CD1c-positive myeloid dendritic cell (primary cell): ENCODE measurements at regions not wholly inside any gene's neighbourhood (a gene's known extent, or its start where the extent isn't known, plus 50 kb on each side); places are given as distances from the start of the nearest gene placed in this dataset.

ENCODE experiments used
- DNase-seq: peaks from one replicate; pipeline ENCODE4 v3.0.0-alpha.2; 2016; ENCODE audit errors: extremely low spot score

GRCh38 chr13:110773480-110773879, 60.0 kb downstream of the ING1 start:
- no peak for DNase-seq

DNA sequence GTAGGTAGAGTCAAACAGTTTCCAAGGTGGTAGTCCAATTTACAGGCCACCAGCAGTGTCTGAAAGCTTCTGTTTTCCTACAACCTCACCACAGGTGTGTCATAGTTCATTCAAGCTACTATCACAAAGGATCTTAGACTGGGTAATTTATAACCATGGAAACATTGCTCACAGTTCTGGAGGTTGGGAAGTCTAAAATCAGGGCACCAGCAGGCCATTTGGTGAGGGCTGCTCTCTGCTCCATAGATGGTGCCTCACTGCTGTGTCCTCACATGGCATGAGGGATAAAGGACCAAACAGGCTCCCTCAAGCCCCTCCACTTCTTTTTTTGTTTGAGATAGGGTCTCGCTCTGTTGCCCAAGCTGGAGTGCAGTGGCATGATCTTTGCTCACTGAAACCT, 60.6 kb downstream of the ING1 start:
- DNase-seq, result no peak

- DNase-seq, result no peak
Measured at GRCh38 chr13:110774490-110774889, 61.0 kb downstream of the ING1 start.

DNA sequence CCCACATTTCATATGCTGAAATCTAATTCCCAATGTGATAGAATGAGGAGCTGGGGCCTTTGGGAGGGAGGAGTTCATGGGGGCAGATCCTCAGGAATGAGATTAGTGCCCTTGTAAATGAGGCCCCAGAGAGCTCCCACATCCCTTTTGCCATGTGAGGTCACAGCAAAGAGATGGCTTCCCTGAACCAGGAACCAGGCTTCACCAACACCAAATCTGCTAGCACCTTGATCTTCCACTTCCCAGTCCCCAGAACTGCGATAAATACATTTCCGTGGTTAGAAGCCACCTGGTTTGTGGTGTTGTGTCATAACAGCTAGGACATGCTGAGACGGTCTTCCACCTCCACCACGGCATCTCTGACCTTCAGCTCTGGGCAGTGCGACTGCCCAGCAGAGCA, 62.1 kb downstream of the ING1 start:
- DNase-seq, result no peak

- no peak for DNase-seq
Measured at GRCh38 chr13:110777251-110777820, 63.8 kb downstream of the ING1 start.

DNA sequence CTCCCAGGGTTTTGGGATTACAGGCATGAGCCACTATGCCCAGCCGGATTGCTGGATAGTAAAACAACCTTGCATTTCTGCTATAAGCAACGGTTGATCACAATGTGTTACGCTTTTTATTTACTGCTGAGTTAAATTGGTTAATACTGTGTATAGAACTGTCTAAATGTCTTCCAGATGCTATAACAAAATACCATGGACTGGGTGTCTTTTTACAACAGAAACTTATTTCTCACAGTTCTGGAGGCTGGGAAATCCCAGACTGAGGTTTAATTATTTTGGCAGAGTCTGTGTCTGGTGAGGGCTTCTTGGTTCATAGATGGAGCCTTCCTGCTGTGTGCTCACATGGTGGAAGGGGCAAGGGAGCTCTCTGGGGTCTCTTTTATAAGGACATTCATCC, 65.5 kb downstream of the ING1 start:
- DNase-seq, result no peak

DNA sequence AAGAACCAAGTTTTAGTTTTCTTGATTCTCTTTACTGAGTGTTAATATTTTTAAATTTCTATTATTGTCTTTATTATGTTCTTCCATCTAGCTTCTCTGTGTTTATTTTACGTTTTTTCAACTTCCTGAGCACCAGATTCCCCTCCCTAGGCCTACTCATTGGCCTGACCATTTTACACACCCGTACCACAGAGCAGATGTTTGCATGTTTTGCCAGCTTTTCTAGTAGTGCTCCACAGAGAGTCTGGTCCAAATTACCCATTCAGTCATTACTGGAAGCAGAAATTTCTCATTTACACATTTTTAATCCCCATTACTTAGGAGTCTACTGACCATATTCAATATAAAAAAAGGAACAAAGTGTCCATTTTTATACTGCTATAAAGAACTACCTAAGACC, 66.9 kb downstream of the ING1 start:
- no peak for DNase-seq

DNA sequence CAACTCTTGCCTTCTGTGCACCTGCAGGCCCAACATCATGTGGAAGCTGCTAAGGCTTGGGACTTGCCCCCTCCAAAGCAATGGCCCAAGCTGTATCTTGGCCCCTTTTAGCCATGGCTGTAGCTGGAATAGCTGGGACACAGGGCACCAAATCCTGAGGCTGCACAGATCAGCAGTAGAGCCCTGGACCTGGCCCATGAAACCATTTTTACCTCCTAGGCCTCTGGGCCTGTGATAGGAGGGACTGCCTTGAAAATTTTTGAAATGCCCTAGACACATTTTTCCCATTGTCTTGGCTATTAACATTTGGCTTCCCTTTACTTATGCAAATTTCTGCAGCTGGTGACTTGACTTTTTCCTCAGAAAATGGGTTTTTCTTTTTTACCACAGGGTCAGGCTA, 68.7 kb downstream of the ING1 start:
- no peak for DNase-seq

DNA sequence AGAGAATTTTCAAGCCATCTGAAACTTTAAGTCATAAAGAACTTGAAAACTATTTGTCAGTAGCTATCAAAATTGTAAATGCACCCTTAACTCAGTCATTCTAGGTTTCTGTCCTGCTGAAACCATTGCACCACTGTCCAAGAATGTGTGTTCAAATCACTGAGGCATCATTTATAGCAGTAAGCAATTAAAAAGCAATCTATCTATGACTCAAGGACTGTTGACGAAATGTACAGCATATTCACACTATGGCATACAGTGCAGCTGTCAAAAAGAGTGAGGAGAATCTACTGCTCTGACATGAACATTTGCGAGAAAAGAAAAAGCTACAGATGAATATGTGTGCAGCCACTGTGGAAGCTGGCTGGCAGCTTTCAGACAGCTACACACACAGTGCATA, 71.2 kb downstream of the ING1 start:
- no peak for DNase-seq

DNA sequence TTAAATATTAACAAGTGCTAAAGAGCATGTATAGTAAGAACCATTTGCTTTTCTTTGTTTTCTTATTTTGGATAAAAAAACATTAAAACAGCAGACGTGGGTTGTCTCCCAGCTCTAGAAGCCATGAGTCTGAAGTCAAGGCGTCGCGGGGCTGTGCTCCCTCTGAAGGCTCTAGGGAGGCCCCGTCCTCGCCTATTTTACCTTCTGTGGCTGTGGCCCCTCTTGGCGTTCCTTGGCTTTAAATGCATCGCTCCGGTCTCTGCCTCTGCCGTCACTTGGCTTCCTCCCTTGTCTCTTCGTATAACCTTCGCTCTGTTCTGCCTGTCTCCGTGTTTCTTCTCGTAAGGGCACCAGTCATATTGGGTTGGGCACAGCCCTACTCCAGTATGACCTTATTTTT, 75.3 kb downstream of the ING1 start:
- no peak for DNase-seq

DNA sequence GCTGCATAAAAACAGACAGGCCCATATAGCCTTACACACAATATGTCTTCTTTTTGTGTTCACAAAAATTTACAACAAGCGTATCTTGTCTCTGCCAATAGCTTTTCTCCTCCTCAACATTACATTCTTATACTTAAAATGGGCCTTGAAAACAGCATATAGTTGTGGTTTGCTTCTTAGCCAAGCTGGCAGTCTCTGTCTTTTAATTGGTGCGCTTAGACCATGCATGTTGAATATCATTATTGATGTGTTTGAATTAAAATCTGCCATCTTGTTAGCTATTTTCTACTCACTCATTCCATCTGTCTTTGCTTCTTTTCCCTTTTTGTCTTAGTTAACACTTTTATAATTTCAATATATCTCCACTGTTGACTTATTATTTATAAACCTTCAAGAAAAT, 76.4 kb downstream of the ING1 start:
- no peak for DNase-seq

- DNase-seq, result no peak
Measured at GRCh38 chr13:110790371-110790770, 76.9 kb downstream of the ING1 start.

DNA sequence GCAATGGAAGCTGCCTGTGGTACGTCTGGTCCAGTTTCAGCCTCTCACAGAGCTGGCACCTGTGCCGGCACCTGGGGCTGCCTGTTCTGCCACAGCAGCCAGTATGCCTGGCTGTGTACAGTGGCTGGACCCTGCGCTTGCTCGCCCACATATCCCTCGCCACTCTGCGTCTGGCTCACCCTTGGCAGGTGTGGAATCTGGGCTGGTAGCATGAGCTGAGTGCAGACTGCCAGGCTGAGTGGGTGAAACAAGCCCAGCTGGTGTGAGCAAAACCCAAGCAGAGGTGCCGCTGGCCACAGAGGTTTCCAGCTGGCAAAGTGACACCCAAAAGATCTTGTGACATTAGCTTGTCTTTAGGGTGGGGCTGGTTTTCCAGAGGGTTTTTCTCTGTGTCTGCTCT, 80.7 kb downstream of the ING1 start:
- no peak for DNase-seq

GRCh38 chr13:110797230-110797877, 83.9 kb downstream of the ING1 start:
- no peak for DNase-seq

DNA sequence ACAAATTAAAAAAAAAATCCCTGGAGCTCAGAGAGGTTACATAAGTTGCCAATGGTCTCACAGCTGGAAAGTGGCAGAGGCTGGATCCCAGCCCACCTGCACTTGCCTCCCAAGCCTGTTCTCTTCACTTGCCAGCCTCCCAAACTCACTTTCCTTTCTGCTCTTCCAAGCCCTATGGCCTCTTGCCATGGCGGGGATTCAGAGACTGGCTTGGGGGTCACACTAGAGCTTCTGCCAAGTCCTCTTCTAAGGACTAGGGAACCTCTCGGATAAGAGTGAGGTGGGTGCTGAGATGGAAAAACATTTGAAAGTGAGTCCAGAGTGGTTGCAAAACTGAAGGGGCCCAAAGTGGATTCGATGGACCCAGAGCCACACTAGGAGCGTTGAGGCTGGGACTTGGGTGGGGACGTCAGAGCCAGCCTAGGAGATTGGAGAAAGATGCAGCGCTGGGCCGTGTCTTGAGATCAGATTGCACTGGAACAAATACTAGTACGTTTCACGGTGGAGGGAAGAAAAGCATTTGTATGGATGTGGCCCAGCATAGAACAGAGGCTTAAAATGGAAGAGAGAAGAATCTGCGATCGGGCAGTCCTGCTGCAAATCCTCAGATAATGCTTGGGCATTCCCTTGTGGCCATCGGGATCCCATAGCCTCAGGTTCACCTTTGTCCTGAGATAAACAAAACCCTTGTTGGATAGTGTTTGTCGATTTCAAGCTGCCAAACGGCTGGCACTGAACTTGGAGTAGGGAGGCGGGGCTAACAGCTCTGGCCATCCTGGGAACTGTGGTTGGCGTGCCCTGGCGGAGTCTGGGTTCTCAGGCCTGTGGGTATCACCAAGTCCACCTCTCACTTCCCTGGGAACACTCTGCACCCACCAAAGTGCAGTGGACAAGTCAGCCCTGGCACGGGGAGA, 84.8 kb downstream of the ING1 start:
- no peak for DNase-seq

DNA sequence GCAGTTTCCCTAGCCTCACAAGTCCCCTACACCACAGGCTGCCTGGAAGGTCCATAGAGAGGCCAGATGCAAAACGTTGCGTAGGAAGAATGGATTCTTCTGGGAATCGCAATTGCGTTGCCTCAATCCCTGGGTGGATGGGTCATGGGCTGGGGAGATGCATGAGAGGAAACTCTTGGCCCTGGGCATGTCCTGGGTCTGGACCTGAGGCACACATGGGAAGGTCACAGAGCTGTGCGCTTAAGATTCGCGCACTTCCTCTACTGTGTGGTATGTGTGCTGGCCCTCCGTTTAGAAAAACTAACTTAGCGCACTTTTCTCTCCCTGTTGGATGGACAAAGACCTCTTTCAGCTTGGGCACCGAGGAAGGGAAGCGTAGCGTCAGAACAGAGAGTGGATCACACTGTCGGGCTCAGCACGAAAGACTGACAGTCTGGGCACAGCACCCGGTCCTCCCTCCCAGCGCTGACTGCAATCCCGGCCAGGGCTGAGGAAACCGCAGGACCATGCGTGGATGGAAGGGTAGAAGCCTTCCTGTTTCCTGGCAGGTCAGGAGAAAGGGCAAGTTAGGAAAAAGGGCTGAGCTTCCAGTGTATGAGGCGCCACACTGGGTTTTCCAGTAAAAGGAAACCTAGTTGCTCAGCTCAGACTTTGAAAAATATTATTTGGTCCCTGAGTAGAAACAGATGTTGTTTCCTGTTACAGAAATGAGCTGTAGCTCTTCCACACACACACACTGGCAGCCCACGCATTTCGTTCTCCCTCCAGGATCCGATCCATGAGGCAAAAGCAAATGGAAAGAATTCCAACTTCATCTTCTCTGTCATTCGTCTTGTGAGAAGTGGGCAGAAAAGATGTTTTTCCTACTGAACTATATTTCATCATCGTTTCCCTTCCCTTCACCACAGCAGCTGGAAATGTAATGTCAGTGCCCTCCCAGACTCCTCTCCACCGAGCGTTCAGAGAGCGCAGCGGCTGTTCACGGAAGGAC, 86.0 kb downstream of the ING1 start:
- no peak for DNase-seq

GRCh38 chr13:110801044-110801443, 87.5 kb downstream of the ING1 start:
- DNase-seq, result no peak

- DNase-seq, result no peak
Measured at GRCh38 chr13:110802260-110802659, 88.8 kb downstream of the ING1 start.

- no peak for DNase-seq
Measured at GRCh38 chr13:110806636-110807035, 93.1 kb downstream of the ING1 start.

GRCh38 chr13:110807546-110807945, 94.0 kb downstream of the ING1 start:
- DNase-seq, result no peak

- no peak for DNase-seq
Measured at GRCh38 chr13:110808138-110808537, 94.6 kb downstream of the ING1 start.
